ENCODE measurements at regions not wholly inside any gene's neighbourhood (a gene's known extent, or its start where the extent isn't known, plus 50 kb on each side); places are given as distances from the start of the nearest gene placed in this dataset.
"Not testable (repeated sequence)": the region's sequence is repeated elsewhere in the genome, so short reads cannot be mapped to it uniquely, and the experiment has no call there.

- no peak overlapping the region for H3K9ac ChIP-seq (ENCODE audit: low read length)
- no peak overlapping the region for H3K27ac ChIP-seq (ENCODE audit: low read depth, low read length)
- H3K27me3 ChIP-seq (ENCODE audit: control insufficient read depth, insufficient read depth, low read length) = no peaks in the 10 kb centered on the region
- no peaks in the 10 kb centered on the region for H3K4me1 ChIP-seq (ENCODE audit: control insufficient read depth, insufficient read depth, low read length)
- H3K4me3 ChIP-seq (ENCODE audit: low read length) = no peak overlapping the region
- no peaks in the 10 kb centered on the region for H3K36me3 ChIP-seq (ENCODE audit: control insufficient read depth, insufficient read depth, low read length)
Measured at GRCh38 chr10:25849268-25849667, 84.8 kb upstream of the MYO3A start.

- Histone ChIP-seq H3K36me3 (ENCODE audit: control insufficient read depth, insufficient read depth, low read length) (no peaks in the 10 kb centered on the region), H3K4me1 (ENCODE audit: control insufficient read depth, insufficient read depth, low read length) (no peaks in the 10 kb centered on the region), H3K27me3 (ENCODE audit: control insufficient read depth, insufficient read depth, low read length) (no peaks in the 10 kb centered on the region), H3K4me3 (ENCODE audit: low read length) (no peak overlapping the region), H3K27ac (ENCODE audit: low read depth, low read length) (no peak overlapping the region), H3K9ac (ENCODE audit: low read length) (no peak overlapping the region)
Measured at GRCh38 chr10:25849988-25850387, 84.0 kb upstream of the MYO3A start.

GRCh38 chr10:25851548-25851947, 82.5 kb upstream of the MYO3A start:
- no peaks in the 10 kb centered on the region for H3K27me3 ChIP-seq (ENCODE audit: control insufficient read depth, insufficient read depth, low read length)
- no peak overlapping the region for H3K9ac ChIP-seq (ENCODE audit: low read length)
- no peaks in the 10 kb centered on the region for H3K36me3 ChIP-seq (ENCODE audit: control insufficient read depth, insufficient read depth, low read length)

GRCh38 chr10:25852364-25852941, 81.6 kb upstream of the MYO3A start:
- H3K4me3 ChIP-seq (ENCODE audit: low read length) = no peak overlapping the region
- no peak overlapping the region for H3K27ac ChIP-seq (ENCODE audit: low read depth, low read length)
- H3K36me3 ChIP-seq (ENCODE audit: control insufficient read depth, insufficient read depth, low read length) = no peaks in the 10 kb centered on the region
- H3K27me3 ChIP-seq (ENCODE audit: control insufficient read depth, insufficient read depth, low read length) = no peaks in the 10 kb centered on the region
- H3K9ac ChIP-seq (ENCODE audit: low read length) = no peak overlapping the region
- no peaks in the 10 kb centered on the region for H3K4me1 ChIP-seq (ENCODE audit: control insufficient read depth, insufficient read depth, low read length)

More at GRCh38 chr10:25851548-25851947, 82.5 kb upstream of the MYO3A start:
- no peak overlapping the region for H3K27ac ChIP-seq (ENCODE audit: low read depth, low read length)
- no peak overlapping the region for H3K4me3 ChIP-seq (ENCODE audit: low read length)
- no peaks in the 10 kb centered on the region for H3K4me1 ChIP-seq (ENCODE audit: control insufficient read depth, insufficient read depth, low read length)

GRCh38 chr10:25858076-25858475, 76.0 kb upstream of the MYO3A start:
- no peak overlapping the region for H3K9ac ChIP-seq (ENCODE audit: low read length)
- H3K27ac ChIP-seq (ENCODE audit: low read depth, low read length) = no peak overlapping the region
- no peak overlapping the region for H3K4me3 ChIP-seq (ENCODE audit: low read length)
- no peaks in the 10 kb centered on the region for H3K27me3 ChIP-seq (ENCODE audit: control insufficient read depth, insufficient read depth, low read length)
- no peaks in the 10 kb centered on the region for H3K36me3 ChIP-seq (ENCODE audit: control insufficient read depth, insufficient read depth, low read length)
- H3K4me1 ChIP-seq (ENCODE audit: control insufficient read depth, insufficient read depth, low read length) = no peaks in the 10 kb centered on the region

GRCh38 chr10:25865267-25865666, 68.8 kb upstream of the MYO3A start:
- Histone ChIP-seq H3K9ac (ENCODE audit: low read length) (no peak overlapping the region), H3K4me1 (ENCODE audit: control insufficient read depth, insufficient read depth, low read length) (no peaks in the 10 kb centered on the region), H3K27me3 (ENCODE audit: control insufficient read depth, insufficient read depth, low read length) (no peaks in the 10 kb centered on the region), H3K4me3 (ENCODE audit: low read length) (no peak overlapping the region), H3K27ac (ENCODE audit: low read depth, low read length) (no peak overlapping the region), H3K36me3 (ENCODE audit: control insufficient read depth, insufficient read depth, low read length) (no peaks in the 10 kb centered on the region)

- no peak overlapping the region for H3K4me3 ChIP-seq (ENCODE audit: low read length)
- H3K36me3 ChIP-seq (ENCODE audit: control insufficient read depth, insufficient read depth, low read length) = no peaks in the 10 kb centered on the region
- H3K4me1 ChIP-seq (ENCODE audit: control insufficient read depth, insufficient read depth, low read length) = no peaks in the 10 kb centered on the region
- no peaks in the 10 kb centered on the region for H3K27me3 ChIP-seq (ENCODE audit: control insufficient read depth, insufficient read depth, low read length)
- no peak overlapping the region for H3K9ac ChIP-seq (ENCODE audit: low read length)
- H3K27ac ChIP-seq (ENCODE audit: low read depth, low read length) = no peak overlapping the region
Measured at GRCh38 chr10:25867321-25867720, 66.7 kb upstream of the MYO3A start.

GRCh38 chr10:25869067-25869591, 64.9 kb upstream of the MYO3A start:
- H3K4me3 ChIP-seq (ENCODE audit: low read length) = no peak overlapping the region
- no peak overlapping the region for H3K27ac ChIP-seq (ENCODE audit: low read depth, low read length)
- H3K9ac ChIP-seq (ENCODE audit: low read length) = no peak overlapping the region
- no peaks in the 10 kb centered on the region for H3K4me1 ChIP-seq (ENCODE audit: control insufficient read depth, insufficient read depth, low read length)
- no peaks in the 10 kb centered on the region for H3K27me3 ChIP-seq (ENCODE audit: control insufficient read depth, insufficient read depth, low read length)
- no peaks in the 10 kb centered on the region for H3K36me3 ChIP-seq (ENCODE audit: control insufficient read depth, insufficient read depth, low read length)

- Histone ChIP-seq H3K36me3 (ENCODE audit: control insufficient read depth, insufficient read depth, low read length) (no peaks in the 10 kb centered on the region), H3K9ac (ENCODE audit: low read length) (no peak overlapping the region), H3K27me3 (ENCODE audit: control insufficient read depth, insufficient read depth, low read length) (no peaks in the 10 kb centered on the region), H3K4me1 (ENCODE audit: control insufficient read depth, insufficient read depth, low read length) (no peaks in the 10 kb centered on the region), H3K4me3 (ENCODE audit: low read length) (no peak overlapping the region), H3K27ac (ENCODE audit: low read depth, low read length) (no peak overlapping the region)
Measured at GRCh38 chr10:25869609-25870008, 64.4 kb upstream of the MYO3A start.

- not testable (repeated sequence) for H3K36me3 ChIP-seq (ENCODE audit: control insufficient read depth, insufficient read depth, low read length); H3K4me3 ChIP-seq (ENCODE audit: low read length)
Measured at GRCh38 chr10:25874402-25874801, 59.6 kb upstream of the MYO3A start.

GRCh38 chr10:25875556-25876165, 58.4 kb upstream of the MYO3A start:
- no peak overlapping the region for H3K9ac ChIP-seq (ENCODE audit: low read length)
- H3K4me1 ChIP-seq (ENCODE audit: control insufficient read depth, insufficient read depth, low read length) = no peaks in the 10 kb centered on the region
- H3K4me3 ChIP-seq (ENCODE audit: low read length) = no peak overlapping the region
- no peaks in the 10 kb centered on the region for H3K36me3 ChIP-seq (ENCODE audit: control insufficient read depth, insufficient read depth, low read length)
- no peak overlapping the region for H3K27ac ChIP-seq (ENCODE audit: low read depth, low read length)
- H3K27me3 ChIP-seq (ENCODE audit: control insufficient read depth, insufficient read depth, low read length) = no peaks in the 10 kb centered on the region

More at GRCh38 chr10:25874402-25874801, 59.6 kb upstream of the MYO3A start:
- not testable (repeated sequence) for H3K4me1 ChIP-seq (ENCODE audit: control insufficient read depth, insufficient read depth, low read length); H3K27me3 ChIP-seq (ENCODE audit: control insufficient read depth, insufficient read depth, low read length); H3K27ac ChIP-seq (ENCODE audit: low read depth, low read length); H3K9ac ChIP-seq (ENCODE audit: low read length)

GRCh38 chr10:25877296-25877695, 56.7 kb upstream of the MYO3A start:
- H3K9ac ChIP-seq (ENCODE audit: low read length) = no peak overlapping the region
- no peaks in the 10 kb centered on the region for H3K36me3 ChIP-seq (ENCODE audit: control insufficient read depth, insufficient read depth, low read length)
- H3K27ac ChIP-seq (ENCODE audit: low read depth, low read length) = no peak overlapping the region
- no peak overlapping the region for H3K4me3 ChIP-seq (ENCODE audit: low read length)
- H3K27me3 ChIP-seq (ENCODE audit: control insufficient read depth, insufficient read depth, low read length) = no peaks in the 10 kb centered on the region
- H3K4me1 ChIP-seq (ENCODE audit: control insufficient read depth, insufficient read depth, low read length) = no peaks in the 10 kb centered on the region

All from rectal smooth muscle tissue (tissue), 1 donor.